HFF-Myc (cell line): ENCODE measurements at regions not wholly inside any gene's neighbourhood (a gene's known extent, or its start where the extent isn't known, plus 50 kb on each side); places are given as distances from the start of the nearest gene placed in this dataset.

Experiments used
- DNase-seq: peaks from one replicate; pipeline ENCODE4 v3.0.0-alpha.2; 2011; ENCODE audit warnings: low read depth; ENCODE audit errors: extremely low read depth
- H3K4me3 ChIP-seq: replicated peaks from 2 replicates; pipeline ENCODE4 v1.5.1; 2011; ENCODE audit warnings: low read depth, mild to moderate bottlenecking, control low read depth, low read length
- TF ChIP-seq, protein P1 (sequence below): IDR thresholded peaks from 2 replicates; pipeline ENCODE4 v1.5.1; 2012; ENCODE audit warnings: mild to moderate bottlenecking, low read depth, low read length, control low read depth; ENCODE audit errors: missing control alignments

GRCh38 chr13:44028734-44029133 lies 149.0 kb downstream of the LACC1 start:
- DNase-seq, result no peak
- H3K4me3 ChIP-seq, result no peak overlapping the region
- TF ChIP-seq, protein P1, sequence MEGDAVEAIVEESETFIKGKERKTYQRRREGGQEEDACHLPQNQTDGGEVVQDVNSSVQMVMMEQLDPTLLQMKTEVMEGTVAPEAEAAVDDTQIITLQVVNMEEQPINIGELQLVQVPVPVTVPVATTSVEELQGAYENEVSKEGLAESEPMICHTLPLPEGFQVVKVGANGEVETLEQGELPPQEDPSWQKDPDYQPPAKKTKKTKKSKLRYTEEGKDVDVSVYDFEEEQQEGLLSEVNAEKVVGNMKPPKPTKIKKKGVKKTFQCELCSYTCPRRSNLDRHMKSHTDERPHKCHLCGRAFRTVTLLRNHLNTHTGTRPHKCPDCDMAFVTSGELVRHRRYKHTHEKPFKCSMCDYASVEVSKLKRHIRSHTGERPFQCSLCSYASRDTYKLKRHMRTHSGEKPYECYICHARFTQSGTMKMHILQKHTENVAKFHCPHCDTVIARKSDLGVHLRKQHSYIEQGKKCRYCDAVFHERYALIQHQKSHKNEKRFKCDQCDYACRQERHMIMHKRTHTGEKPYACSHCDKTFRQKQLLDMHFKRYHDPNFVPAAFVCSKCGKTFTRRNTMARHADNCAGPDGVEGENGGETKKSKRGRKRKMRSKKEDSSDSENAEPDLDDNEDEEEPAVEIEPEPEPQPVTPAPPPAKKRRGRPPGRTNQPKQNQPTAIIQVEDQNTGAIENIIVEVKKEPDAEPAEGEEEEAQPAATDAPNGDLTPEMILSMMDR, result no peak

GRCh38 chr13:44030615-44031014 lies 150.9 kb downstream of the LACC1 start:
- H3K4me3 ChIP-seq, result no peak overlapping the region
- TF ChIP-seq, protein P1, result no peak
- no peak for DNase-seq

GRCh38 chr13:44031555-44031954 lies 151.9 kb downstream of the LACC1 start:
- no peak overlapping the region for H3K4me3 ChIP-seq
- no peak for DNase-seq
- TF ChIP-seq, protein P1, result no peak

DNA sequence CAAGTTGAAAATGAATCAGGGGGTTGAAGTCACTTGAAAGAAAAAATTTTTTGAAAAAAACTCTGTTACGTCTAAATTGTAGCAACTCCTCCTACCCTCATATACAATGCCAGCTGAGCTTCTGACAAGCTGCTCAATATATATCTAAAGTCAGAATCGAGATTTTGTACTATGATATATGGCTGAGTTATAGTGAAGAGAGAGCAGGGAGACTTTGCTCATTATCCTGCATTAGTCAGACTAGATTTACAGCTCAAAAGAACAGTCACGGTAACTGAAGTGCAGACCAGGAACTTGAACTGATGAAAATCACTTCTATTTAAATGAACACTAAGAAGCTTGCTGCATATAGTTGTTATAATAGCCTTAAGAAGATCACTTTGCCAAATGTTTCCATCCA lies 153.1 kb downstream of the LACC1 start:
- TF ChIP-seq, protein P1, result no peak
- no peak for DNase-seq
- no peak overlapping the region for H3K4me3 ChIP-seq

DNA sequence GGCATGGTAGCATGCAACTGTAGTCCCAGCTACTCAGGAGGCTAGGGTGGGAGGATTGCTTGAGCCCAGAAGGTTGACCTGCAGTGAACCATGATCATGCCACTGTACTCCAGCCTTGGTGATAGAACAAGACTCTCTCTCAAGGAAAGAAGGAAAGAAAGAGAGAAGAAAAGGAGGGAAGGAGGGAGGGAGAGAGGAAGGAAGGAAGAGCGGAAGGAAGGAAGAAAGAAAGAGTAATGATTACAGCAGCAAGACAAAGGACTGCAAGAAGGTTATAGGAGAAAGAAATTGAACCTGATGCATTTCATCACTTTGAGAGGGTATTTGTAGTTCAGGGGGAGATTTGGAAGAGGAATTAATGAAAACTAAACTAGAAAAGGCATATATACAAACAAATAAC lies 155.7 kb downstream of the LACC1 start:
- TF ChIP-seq, protein P1, result no peak
- no peak for DNase-seq
- no peak overlapping the region for H3K4me3 ChIP-seq

GRCh38 chr13:44040070-44040817 lies 160.5 kb downstream of the LACC1 start:
- DNase-seq, result no peak
- TF ChIP-seq, protein P1, result no peak
- H3K4me3 ChIP-seq, result no peak overlapping the region

- no peak overlapping the region for H3K4me3 ChIP-seq
- no peak for DNase-seq
- TF ChIP-seq, protein P1, result no peak
Observed at GRCh38 chr13:44040818-44041100, 161.1 kb downstream of the LACC1 start.
